ENCODE measurements at regions not wholly inside any gene's neighbourhood (a gene's known extent, or its start where the extent isn't known, plus 50 kb on each side); places are given as distances from the start of the nearest gene placed in this dataset.

DNA sequence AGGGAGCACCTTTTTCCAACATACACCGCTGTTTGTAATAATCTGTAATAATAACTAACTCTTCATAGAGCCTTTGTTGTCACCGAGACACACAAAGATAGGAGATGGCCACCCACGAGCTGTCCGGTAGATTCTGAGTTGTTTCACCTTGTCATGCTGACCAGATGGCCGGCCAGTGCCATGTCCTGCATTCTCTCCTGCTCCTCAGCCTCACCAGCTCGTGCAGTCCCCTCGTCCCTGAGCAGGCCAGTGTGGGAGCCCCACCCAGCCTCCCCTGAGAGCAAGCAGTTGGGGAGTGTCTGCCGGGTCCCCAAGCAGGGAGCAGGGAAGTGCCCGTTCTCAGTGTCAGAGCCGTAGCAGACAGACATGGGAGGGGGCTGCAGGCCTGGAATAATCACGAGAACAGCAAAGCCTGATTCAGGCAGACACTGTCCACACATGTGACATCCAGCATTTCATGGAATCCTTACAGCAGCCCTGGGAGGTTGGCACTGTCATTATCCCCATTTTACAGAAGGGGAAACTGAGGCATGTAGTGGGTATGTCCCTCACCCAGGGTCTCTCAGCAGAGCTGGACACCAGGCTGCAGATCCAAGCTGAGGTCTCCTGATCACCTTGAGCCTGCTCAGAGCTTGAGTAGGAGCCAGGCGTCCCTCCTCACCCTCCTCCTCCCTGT lies 178.5 kb upstream of the CIBAR2 start:
- DNase-seq (ENCODE audit: low read depth, low spot score) = no peak

DNA sequence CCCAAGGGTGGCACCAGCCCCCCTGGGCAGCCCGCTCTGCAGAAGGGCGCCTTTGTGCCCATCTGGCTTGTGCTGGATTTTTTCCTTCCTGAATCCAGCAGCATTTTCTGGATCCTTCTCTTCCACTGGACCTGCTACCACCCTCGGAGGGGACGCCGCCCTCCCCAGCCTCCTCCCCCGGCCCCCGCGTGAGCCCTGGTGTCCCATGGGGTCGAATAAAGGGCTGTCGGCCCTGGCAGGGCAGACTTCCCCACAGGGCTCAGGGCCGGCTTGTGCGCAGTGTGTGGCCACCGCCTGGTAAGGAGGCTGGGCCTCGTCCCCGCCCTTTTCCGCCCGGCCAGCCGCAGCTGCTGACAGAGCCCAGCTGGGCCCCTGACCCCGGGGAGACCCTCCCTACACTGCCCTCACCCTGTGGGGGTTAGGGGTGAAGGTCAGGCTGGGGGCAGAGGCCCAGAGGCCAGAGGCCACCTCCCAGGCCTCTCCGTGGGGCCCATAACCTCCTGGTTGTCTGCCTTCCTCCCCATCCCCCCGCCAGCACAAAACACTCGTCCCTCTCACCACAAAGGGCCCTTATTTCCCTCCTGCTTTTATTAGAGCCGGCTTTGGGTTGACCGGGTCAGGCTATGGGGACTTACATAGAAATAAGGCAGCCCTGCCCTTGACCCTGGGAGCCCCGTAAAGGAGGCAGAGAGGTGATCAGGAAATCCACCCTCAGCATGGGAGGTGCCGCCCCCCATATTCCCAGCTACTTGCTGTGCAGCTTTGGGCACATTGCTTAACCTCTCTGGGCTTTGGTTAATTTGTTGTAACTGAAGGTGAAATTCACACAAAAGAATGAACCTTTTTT lies 179.3 kb upstream of the CIBAR2 start:
- DNase-seq (ENCODE audit: low read depth, low spot score) = peak; percentile 58

DNA sequence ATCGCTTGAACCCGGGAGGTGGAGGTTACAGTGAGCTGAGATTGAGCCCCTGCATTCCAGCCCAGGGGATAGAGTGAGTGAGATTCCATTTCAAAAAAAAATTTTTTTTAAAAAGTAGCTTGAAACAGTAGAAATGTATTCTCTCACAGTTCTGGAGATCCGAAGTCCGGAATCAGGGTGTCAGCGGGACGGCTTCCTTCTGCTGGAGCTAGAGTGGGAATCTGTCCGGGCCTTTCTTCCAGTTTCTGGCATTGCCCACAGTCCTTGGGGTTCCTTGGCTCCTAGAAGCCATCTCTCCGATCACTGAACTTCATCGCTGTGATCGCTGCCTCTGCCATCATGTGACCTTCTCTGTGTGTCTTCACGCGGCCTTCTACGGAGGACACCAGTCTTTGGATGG lies 181.2 kb upstream of the CIBAR2 start:
- DNase-seq (ENCODE audit: low read depth, low spot score) = no peak

GRCh38 chr16:85293904-85294642 lies 181.8 kb upstream of the CIBAR2 start:
- no peak for DNase-seq (ENCODE audit: low read depth, low spot score)

DNA sequence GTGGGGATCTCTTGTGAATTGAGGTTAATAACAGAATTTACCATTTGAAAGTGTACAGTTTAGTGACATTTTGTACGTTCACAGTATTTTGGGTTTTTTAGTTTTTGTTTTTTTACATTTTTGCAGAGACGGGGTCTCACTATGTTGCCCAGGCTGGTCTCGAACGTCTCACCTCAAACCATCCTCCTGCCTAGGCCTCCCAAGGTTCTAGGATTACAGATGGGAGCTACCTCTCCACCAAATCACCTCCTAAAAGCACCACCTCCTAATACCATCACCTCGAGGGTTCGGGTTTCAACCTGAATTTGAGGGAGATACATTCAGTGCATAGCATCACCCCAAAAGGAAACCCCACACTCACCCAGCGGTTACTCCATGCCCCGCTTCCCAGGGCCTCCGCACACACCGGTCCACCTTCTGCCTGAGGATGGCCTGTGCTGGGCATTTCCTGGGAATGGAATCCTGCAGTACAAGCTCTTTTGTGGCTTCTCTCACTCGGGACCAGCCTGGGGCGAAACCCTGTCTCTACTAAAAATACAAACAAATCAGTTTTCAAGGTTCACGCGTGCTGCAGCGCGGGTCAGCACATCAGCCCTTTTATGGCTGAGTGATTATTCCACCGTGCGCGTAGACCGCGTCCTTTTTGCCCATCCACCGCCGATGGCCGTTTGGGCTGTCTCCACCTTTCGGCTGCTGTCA lies 182.7 kb upstream of the CIBAR2 start:
- peak; percentile 66 for DNase-seq (ENCODE audit: low read depth, low spot score)

DNA sequence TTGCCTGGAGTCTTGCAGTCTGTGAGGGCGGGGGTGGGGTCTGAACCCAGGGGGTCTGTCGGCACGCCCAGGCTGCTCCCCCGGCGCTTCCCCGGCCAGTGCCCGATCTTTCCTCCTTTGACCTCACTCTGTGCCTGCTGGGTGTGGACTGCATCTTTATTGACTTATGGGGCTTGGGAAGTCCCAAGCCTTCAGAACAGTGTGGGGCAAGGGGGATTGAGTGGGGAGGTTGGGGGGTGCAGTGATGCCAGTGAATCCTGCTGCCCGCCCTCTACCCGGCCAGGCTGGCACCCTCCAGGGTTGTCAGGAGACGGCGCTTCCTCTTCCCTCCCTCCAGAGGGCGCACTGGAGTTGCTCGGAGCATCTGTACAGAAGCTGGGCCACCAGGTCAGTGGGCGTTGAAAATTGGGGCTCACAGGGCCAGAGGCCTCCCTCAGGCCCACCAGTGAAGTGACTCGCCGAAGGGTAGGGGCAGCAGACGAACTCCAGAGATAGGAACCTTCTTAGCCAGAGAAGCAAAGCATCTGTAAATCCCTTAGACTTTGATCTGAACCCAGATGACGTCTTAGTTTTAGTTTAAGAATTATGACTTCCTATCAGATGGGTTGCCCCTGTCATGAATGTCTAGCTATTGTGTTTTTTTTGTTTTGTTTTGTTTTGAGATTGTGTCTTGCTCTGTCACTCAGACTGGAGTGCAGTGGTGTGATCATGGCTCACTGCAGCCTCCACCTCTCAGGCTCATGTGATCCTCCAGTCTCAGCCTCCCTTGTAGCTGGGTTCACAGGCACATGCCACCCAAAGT lies 184.8 kb upstream of the CIBAR2 start:
- peak; percentile 53 for DNase-seq (ENCODE audit: low read depth, low spot score)

DNA sequence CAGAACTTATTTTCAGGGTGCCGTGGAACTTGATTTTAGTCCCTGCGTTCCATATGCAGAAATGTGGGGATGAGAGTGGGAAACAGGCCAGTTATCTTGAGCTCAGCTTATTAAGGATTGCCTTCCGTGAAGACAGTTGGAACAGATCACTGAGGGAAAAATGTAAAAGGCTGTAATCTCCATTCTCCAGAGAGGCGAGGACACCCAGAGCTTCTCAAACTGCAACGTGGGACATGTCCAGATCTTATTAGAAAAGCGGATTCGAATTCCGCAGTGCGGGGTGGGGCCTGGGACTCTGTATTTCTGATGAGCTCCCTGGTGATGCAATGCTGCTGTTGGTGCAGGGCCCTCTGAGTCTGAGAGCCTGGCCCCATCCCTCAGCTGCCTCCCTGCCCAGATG lies 185.6 kb upstream of the CIBAR2 start:
- no peak for DNase-seq (ENCODE audit: low read depth, low spot score)

GRCh38 chr16:85300406-85300968 lies 188.2 kb upstream of the CIBAR2 start:
- DNase-seq (ENCODE audit: low read depth, low spot score) = no peak

DNA sequence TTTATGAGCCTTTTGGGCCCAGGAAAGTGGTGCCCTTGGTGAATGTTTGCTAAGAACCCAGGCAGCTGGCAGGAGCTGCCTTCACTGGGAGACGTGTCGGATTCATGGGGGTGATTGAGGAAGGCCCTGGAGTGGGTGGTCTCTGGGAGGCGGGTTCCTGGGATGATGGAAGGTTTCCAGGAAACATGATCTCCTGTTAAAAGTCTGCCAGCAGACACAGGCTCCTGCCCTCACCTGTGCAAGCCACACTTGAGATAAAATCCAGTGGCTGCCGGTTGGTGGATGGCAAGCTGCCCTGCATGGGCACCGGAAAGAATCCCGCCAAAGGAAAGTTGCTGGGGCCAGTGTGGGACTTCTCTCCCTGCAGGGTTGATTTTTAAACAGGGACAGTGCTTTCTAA lies 189.0 kb upstream of the CIBAR2 start:
- DNase-seq (ENCODE audit: low read depth, low spot score) = no peak

DNA sequence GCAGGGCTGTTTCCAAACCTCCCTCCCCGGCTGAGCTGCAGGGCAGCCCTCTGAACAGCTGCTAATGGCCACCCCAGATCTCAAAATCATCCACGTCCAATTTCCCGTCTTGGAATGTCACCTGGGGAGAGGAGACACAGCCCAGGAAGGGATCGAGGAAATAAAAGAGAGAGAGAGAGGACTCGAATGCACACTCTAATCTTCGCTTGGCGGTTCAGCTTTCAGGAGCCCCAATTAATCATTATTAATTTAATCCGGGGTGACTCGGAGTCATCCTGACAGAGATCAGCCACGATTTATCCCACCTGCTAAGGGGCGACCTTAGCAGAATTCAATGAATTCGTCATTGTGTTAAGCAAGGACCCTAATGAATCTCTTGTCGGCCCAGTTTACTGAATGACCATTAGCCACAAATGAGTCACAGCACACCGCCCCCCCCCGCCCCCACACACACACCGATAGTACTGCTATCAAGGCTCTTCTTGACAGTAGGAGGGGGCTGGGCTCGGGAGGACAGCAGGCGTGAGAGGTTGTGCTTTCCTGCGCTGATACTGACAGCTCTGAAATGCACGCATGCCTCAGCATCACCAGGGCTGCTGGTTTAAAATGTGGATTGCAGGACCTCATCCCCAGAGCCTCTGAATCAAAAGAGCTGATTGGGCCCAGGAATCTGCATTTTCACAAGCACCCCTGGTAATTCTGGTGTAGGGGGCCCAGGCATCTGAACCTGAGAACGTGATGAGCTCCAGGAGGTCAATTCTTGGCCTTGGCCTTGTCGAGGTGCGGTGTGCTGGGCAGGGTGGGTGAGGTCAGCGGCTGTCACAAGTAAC lies 190.0 kb upstream of the CIBAR2 start:
- DNase-seq (ENCODE audit: low read depth, low spot score) = peak; percentile 63

DNA sequence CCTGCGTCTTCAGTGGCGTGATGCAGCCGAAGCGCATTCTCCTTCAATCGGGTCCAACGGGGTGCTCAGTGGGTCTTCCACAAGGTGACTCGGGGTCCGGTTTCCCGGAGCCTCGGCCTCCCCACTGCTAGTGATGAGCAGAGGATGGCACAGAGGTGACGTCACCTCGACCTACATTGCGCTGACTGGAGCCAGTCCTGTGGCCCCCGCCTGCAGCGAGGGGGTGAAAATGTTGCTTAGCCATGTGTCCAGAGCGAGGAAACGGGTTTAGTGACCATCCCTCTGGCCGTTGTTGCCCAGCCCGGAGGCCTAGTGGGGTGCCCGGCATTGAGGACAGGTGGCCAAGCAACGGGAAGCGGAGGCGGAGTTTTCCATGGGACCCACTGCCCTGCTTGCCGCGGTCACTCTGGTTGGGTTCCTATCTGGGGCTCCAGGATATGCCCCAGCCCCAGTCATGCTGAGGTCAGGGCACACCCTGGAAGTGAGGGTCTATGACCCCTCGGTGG lies 190.6 kb upstream of the CIBAR2 start:
- no peak for DNase-seq (ENCODE audit: low read depth, low spot score)

DNA sequence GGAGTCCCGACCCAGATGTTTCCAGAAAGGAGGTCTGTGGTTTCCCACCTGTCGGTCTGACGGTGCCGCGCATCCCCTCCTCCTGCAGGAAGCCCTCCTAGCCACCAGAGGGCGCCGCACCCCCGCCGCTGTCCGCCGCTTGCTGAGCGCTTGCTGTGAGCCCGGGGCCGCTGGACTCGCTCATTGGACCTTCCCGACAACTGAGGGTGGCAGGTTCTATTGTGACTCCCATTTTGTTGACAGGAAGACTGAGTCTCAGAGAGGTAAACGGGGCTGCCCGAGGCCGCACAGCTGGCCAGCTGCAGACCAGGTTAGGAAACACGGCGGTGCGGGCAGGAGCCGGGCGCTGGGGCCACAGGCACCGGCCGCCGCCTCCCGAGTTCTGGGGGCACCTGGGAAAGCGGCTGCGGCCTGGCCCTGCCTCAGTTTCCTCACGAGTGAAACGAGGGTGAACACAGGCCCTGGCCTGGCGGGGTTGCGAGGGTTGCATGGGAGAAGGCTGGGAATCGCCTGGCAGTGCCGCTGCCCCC lies 191.1 kb upstream of the CIBAR2 start:
- peak; percentile 89 for DNase-seq (ENCODE audit: low read depth, low spot score)

DNA sequence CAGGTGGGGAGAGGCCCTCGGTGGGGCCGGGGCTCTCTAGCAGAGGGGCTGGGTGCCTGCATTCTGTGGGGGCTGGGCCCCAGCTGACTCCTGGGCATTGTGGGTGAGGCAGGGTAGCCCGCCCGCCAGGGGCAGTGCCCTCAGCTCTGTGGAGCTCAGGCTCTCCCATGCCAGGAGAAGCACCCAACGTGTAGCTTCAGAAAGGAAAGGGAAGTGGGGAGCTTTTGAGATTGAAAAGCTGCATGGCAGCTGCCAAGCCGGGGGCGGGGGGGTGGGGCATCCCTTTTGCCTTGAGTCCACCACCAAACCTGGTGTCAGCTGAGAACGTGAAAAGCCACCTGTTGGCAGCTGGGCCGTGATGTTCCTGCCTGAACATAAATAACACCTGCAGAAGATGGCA lies 192.1 kb upstream of the CIBAR2 start:
- DNase-seq (ENCODE audit: low read depth, low spot score) = no peak

DNA sequence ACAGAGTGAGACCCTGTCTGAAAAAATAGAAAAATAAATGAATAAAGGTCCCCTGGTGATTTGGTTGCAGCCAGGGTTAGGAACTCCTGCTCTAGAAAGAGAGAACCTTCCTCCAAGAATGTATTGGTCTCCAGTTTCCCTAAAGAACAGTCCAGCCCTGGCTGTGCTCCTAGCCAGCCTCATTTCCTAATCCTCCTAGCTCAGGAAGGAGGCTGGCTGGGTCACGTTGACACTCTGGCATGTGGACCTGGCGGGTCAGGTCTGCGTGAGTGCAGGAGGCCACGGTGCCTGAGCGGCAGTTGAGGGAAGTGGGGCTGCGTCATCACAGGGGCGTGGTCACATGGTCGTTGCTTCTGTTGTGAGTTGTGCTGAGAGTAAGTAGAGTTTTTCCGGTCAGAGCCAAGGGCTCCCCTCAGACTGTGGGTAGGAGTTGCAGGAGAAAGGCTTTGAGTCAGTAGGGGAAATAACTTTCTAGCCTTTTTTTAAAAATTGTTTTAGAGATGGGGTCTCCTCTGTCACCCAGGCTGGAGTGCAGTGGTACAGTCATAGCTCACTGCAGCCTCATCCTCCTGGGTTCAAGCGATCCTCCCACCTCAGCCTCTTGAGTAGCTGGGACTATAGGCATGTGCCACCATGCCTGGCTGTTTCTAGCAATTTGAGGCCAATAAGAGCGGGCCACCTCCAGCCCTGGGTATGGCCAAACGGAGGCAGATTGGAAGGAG lies 194.0 kb upstream of the CIBAR2 start:
- peak; percentile 93 for DNase-seq (ENCODE audit: low read depth, low spot score)

- DNase-seq (ENCODE audit: low read depth, low spot score) = no peak
These were observed 194.7 kb upstream of the CIBAR2 start for GRCh38 chr16:85306793-85307551.

- DNase-seq (ENCODE audit: low read depth, low spot score) = no peak
These were observed 195.5 kb upstream of the CIBAR2 start for GRCh38 chr16:85307552-85308364.
